T-helper 2 cell treated with Interferon-gamma antibody and Interleukin-4, amounts not matched to agents 5 μg/mL and 100 μg/mL, for 36 hours (primary cell): ENCODE measurements at regions not wholly inside any gene's neighbourhood (a gene's known extent, or its start where the extent isn't known, plus 50 kb on each side); places are given as distances from the start of the nearest gene placed in this dataset.
"Not testable (repeated sequence)": the region's sequence is repeated elsewhere in the genome, so short reads cannot be mapped to it uniquely, and the experiment has no call there.

Experiments used
- DNase-seq: peaks from one replicate; pipeline ENCODE4 v3.0.0; 2021; ENCODE audit warnings: low spot score
- H3K27ac Mint-ChIP-seq: one replicate; pipeline ENCODE4 v1.8.0; 2021; ENCODE audit warnings: mild to moderate bottlenecking, mixed read lengths
- H3K27me3 Mint-ChIP-seq: one replicate; pipeline ENCODE4 v1.8.0; 2021; ENCODE audit warnings: low read depth, mixed read lengths
- H3K36me3 Mint-ChIP-seq: one replicate; pipeline ENCODE4 v1.8.0; 2021; ENCODE audit warnings: low read depth, mixed read lengths
- H3K4me1 Mint-ChIP-seq: one replicate; pipeline ENCODE4 v1.8.0; 2021; ENCODE audit warnings: low read depth, mixed read lengths
- H3K4me3 Mint-ChIP-seq: one replicate; pipeline ENCODE4 v1.8.0; 2022; ENCODE audit warnings: mild to moderate bottlenecking, moderate library complexity, mixed read lengths
- H3K9me3 Mint-ChIP-seq: one replicate; pipeline ENCODE4 v1.8.0; 2021; ENCODE audit warnings: mixed read lengths

DNA sequence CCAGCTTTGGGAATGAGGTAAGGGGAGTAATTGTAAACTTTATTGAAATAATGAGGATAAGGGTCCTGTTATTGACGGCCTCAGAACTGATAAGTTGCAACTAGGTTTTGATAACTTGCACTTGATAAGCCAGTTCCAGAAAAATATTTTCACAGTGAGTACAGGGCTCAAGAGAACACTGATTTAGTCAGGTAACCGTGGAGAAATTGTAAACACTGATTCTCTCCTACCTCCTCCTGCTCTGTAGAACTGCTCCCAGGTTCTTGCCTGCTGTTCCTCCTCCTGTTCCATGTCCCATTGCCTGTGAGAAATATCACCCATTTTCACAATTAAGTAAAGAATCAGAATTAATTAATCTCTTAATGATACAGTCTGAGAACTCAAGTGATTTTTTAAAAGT is 55.0 kb upstream of the CXXC4 start:
- DNase-seq: no peak
- no peaks in the 10 kb centered on the region for H3K27me3 Mint-ChIP-seq
- no peaks in the 10 kb centered on the region for H3K4me1 Mint-ChIP-seq
- no peaks in the 10 kb centered on the region for H3K9me3 Mint-ChIP-seq
- no peaks in the 10 kb centered on the region for H3K36me3 Mint-ChIP-seq
- H3K4me3 Mint-ChIP-seq: no peak overlapping the region
- no peak overlapping the region for H3K27ac Mint-ChIP-seq

DNA sequence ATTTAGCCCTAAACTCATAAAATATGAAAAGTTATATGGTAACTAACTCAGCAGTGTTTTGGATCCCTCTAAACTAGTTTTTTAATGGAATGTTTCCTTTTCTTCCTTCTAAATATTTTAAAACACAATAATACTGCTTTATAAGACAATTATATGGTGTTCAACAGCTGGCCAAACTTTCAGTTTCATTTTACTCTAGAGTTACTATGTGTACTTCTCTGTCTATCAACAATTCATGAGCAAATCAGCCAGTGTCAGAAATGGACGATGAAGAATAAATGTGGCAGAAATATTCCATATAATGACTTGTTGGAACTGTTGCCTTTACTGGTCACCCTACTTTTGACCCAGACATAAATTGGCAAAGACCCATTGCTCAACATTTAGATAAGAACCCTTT is 64.8 kb upstream of the CXXC4 start:
- DNase-seq: no peak
- Mint-ChIP-seq H3K9me3 (no peaks in the 10 kb centered on the region), H3K27me3 (no peaks in the 10 kb centered on the region), H3K4me1 (no peaks in the 10 kb centered on the region), H3K36me3 (no peaks in the 10 kb centered on the region), H3K27ac (no peak overlapping the region), H3K4me3 (no peak overlapping the region)

DNA sequence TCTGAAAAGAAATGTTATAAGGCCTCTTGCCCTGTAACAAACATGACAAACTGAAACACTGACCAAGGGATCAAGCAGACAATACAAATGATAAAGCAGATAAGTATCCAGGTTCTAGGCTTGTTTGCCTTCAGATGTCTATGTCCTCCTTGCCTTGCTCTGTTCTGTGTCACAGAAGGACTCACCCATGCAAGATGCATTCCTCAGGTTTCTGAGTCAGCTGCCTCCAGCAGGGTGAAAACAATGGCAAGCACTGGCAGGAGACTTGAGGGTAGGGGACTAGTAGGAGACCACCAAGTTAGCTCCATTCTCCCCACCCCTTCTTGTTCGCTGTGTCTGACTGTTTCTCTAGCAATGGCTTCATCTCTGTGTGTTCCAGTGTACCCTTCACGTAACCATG is 76.6 kb upstream of the CXXC4 start:
- Mint-ChIP-seq H3K36me3 (no peaks in the 10 kb centered on the region), H3K4me3 (no peak overlapping the region), H3K27me3 (no peaks in the 10 kb centered on the region), H3K4me1 (no peaks in the 10 kb centered on the region), H3K9me3 (no peaks in the 10 kb centered on the region), H3K27ac (no peak overlapping the region)
- DNase-seq: no peak

DNA sequence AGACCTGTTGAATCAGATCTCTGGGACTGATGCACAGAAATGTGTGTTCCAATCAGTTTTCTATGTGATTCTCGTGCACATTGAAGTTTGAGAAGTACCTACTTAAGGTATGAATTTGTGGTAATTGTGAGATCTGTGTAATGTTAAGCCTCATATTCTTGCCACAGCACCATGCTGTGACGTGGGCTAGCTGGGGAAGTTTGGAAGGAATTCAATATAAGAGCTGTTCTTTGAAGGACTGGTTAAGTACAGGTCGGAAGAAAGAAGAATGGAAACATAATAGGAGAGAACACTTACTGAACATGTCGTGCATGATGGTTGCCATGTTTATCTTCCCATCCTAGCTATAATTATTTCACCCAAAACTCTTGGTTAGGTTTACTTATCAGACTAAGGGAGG is 79.7 kb upstream of the CXXC4 start:
- no peak for DNase-seq
- H3K27me3 Mint-ChIP-seq: no peaks in the 10 kb centered on the region
- H3K27ac Mint-ChIP-seq: no peak overlapping the region
- no peak overlapping the region for H3K4me3 Mint-ChIP-seq
- H3K36me3 Mint-ChIP-seq: no peaks in the 10 kb centered on the region
- H3K9me3 Mint-ChIP-seq: no peaks in the 10 kb centered on the region
- H3K4me1 Mint-ChIP-seq: no peaks in the 10 kb centered on the region

DNA sequence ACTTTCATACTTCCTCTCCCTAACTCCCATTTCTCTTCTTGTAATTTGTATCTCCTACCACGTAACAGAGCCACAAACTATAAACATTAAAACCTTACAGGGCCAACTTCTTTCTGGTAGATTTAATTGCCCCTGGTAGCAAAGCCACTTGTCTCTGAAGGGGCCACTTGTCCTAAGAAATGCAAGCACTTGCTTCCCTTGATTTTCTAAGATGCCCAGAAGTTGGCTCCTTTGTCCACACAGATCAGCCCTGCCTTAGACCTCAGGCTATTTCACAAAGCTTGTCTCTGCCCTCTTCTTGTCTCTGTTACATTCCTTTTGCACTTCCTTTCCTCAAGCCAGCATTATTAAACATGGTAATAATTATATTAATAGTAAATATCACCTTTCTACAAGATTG is 80.6 kb upstream of the CXXC4 start:
- Mint-ChIP-seq H3K36me3 (no peaks in the 10 kb centered on the region), H3K27ac (no peak overlapping the region), H3K4me1 (no peaks in the 10 kb centered on the region), H3K9me3 (no peaks in the 10 kb centered on the region), H3K27me3 (no peaks in the 10 kb centered on the region), H3K4me3 (no peak overlapping the region)
- no peak for DNase-seq

DNA sequence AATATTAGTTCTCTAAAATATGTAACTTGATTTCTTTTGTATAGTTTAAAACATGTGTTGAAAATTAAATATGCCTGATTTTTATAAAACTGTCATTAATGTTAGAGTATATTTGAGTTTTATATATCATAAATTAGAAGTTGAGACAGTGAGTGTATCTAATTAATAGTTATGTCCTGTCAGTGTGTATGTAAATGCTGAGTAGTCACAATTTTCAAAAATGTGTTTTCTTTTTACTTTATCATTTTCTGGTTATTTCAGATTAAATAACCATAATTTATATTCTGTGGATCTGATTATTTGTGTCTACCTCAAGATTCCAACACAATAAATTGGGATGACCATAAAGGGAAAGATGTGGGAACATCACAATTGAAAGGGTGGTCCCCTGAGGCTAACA is 82.7 kb upstream of the CXXC4 start:
- Mint-ChIP-seq H3K4me3 (no peak overlapping the region), H3K9me3 (no peaks in the 10 kb centered on the region), H3K27me3 (no peaks in the 10 kb centered on the region)

DNA sequence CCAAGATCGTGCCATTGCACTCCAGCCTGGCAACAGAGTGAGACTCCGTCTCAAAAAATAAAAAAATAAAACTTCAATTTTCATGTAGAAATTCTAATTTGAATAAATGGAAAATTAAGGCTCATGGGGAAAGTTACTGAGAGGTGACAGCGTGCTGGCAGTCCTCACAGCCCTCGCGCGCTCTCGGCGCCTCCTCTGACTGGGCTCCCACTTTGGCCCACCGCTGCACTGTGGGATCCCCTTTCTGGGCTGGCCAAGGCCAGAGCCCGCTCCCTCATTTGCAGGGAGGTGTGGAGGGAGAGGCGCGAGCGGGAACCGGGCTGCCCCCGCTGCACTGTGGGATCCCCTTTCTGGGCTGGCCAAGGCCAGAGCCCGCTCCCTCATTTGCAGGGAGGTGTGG is 86.8 kb upstream of the CXXC4 start:
- not testable (repeated sequence) for H3K4me1 Mint-ChIP-seq, H3K9me3 Mint-ChIP-seq, H3K36me3 Mint-ChIP-seq, H3K4me3 Mint-ChIP-seq, DNase-seq, H3K27me3 Mint-ChIP-seq, H3K27ac Mint-ChIP-seq

More for the DNA sequence above, 82.7 kb upstream of the CXXC4 start:
- Mint-ChIP-seq H3K36me3 (no peaks in the 10 kb centered on the region), H3K27ac (no peak overlapping the region), H3K4me1 (no peaks in the 10 kb centered on the region)
- DNase-seq: no peak

DNA sequence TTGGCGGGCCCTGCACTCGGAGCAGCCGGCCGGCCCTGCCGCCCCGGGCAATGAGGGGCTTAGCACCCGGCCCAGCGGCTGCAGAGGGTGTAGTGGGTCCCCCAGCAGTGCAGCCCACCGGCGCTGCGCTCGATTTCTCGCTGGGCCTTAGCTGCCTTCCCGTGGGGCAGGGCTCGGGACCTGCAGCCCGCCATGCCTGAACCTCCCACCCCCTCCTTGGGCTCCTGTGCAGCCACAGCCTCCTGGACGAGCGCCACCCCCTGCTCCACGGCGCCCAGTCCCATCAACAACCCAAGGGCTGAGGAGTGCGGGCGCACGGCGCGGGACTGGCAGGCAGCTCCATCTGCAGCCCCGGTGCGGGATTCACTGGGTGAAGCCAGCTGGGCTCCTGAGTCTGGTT is 87.4 kb upstream of the CXXC4 start:
- not testable (repeated sequence) for H3K27ac Mint-ChIP-seq, H3K4me1 Mint-ChIP-seq, H3K4me3 Mint-ChIP-seq

DNA sequence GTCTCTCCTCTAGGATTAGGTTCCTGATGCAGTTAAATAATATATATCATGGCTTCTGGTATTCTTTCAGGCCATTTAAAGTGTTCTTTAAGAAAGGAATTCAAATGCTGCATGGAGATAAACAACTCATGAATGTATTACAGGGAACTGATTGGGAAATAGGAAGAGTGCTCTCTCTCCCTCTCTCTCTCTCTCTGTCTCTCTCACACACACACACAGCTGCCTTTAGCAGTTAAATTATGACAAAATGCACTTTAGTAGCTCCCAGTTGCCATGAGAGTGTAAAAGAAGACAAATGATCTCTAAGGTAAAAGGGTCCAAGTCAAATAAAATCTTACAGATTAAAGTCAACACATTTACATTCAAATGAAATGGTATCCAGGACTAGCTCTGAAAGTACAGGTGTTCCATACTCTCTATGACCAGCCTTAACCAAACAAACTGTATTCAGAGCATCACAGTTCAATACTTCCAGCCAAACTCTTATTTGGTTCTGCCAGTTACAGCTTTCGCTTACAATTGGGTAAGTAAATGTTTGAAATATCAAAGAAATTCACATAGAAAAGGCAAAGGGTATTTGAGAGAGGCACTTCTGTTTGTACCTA is 94.7 kb upstream of the CXXC4 start:
- Mint-ChIP-seq H3K4me3 (no peak overlapping the region), H3K27ac (no peak overlapping the region), H3K36me3 (no peaks in the 10 kb centered on the region), H3K27me3 (no peaks in the 10 kb centered on the region), H3K9me3 (no peaks in the 10 kb centered on the region), H3K4me1 (no peaks in the 10 kb centered on the region)
- DNase-seq: no peak

More for the DNA sequence above, 87.4 kb upstream of the CXXC4 start:
- H3K36me3 Mint-ChIP-seq, H3K27me3 Mint-ChIP-seq, H3K9me3 Mint-ChIP-seq, DNase-seq: not testable (repeated sequence)

DNA sequence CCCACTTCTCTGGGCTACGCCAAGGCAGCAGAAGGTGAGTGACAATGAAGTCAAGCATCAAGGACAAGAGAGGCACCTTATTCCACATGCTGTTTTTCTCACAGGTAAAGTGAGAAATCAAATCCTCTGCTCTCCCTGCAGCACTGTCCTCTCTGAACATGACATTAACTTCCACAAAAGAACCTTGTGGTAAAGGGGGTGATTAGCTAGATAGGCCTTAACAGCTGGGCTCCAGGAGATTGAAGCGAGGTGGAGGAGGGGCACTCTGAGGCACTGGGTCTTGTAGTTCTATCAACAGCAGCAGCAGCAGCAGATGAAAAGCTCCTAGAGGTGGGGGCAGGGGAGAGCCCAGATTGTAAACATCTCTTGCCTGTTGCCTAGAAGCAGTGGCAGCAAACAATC is 96.8 kb upstream of the CXXC4 start:
- Mint-ChIP-seq H3K27me3 (no peaks in the 10 kb centered on the region), H3K9me3 (no peaks in the 10 kb centered on the region), H3K4me1 (no peaks in the 10 kb centered on the region), H3K36me3 (no peaks in the 10 kb centered on the region), H3K27ac (no peak overlapping the region), H3K4me3 (no peak overlapping the region)
- DNase-seq: no peak

DNA sequence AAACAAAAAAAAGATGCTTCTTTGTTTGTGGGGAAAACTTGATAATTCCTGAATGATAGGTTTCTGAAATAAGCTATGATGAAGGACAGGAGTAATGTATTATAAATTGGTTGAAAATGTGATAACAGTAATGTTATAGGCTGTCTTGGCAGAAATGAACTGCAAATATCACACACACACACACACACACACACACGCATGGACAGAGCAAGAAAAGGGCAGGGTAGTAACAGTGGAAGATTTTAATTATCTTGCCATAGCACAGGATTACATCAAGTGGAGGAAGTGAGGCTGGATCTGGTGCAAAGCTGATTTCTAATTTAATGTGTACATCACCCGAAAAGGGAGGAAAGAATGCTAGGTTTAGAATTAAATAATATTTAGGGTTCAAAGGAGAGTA is 97.5 kb upstream of the CXXC4 start:
- no peak overlapping the region for H3K27ac Mint-ChIP-seq
- H3K4me1 Mint-ChIP-seq: no peaks in the 10 kb centered on the region
- H3K36me3 Mint-ChIP-seq: no peaks in the 10 kb centered on the region
- no peaks in the 10 kb centered on the region for H3K9me3 Mint-ChIP-seq
- H3K4me3 Mint-ChIP-seq: no peak overlapping the region
- H3K27me3 Mint-ChIP-seq: no peaks in the 10 kb centered on the region
- DNase-seq: no peak

DNA sequence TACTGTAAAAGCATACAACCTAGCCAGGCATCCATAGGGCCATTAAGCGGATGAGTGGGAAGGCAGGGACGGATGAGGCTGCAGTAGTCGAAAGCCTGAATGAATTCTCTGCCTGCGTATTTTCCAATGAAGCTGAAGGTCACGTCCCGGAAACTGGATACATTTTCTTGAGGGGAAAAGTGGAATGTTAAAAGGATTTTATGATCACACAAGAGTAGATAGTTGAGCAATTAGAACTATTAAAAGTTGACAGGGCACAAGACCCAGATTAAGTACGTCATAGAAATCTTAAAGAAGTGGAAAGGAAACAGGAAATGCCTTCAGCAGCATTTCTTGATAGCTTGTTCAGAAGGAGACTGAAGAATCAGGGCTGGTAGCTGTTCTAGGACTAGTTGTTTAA is 98.3 kb upstream of the CXXC4 start:
- H3K4me1 Mint-ChIP-seq: no peaks in the 10 kb centered on the region
- H3K4me3 Mint-ChIP-seq: no peak overlapping the region
- no peaks in the 10 kb centered on the region for H3K36me3 Mint-ChIP-seq
- no peaks in the 10 kb centered on the region for H3K9me3 Mint-ChIP-seq
- no peak for DNase-seq
- no peak overlapping the region for H3K27ac Mint-ChIP-seq
- no peaks in the 10 kb centered on the region for H3K27me3 Mint-ChIP-seq

DNA sequence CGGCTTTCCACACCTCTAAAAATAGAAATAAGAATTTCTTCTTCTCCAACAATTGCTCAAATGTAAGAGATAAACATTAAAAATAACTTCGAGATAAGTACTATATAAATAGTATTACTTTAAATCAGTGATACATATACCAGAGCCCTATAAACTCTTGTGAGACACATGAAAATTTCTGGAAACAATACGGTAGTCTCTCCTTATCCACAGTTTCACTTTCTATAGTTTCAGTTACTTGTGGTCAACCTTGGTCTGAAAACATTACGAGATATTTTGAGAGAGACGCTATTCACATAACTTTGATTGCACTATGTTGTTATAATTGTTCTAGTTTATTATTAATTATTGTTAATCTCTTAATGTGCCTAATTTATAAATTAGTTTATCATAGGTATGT is 101.5 kb upstream of the CXXC4 start:
- Mint-ChIP-seq H3K27ac (no peak overlapping the region), H3K4me1 (no peaks in the 10 kb centered on the region), H3K36me3 (no peaks in the 10 kb centered on the region), H3K9me3 (no peaks in the 10 kb centered on the region), H3K4me3 (no peak overlapping the region), H3K27me3 (no peaks in the 10 kb centered on the region)
- DNase-seq: no peak

DNA sequence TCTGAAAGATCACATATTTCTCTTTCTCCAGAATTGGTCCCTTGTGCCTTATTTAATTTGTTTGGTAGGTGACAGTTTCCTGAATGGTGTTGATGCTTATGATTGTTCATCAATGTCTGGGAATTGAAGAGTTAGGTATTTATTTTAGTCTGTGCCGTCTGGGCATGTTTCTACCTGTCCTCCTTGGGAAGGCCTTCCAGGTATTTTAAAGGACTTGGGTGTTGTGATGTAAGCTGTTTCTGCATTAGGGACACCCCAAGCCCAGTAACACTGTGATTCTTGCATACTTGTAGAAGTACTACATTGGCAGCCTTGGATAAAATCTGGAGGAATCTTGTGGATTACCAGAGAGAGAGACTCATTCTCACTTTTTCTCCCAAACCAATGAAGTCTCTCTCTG is 120.8 kb upstream of the CXXC4 start:
- Mint-ChIP-seq H3K36me3 (no peaks in the 10 kb centered on the region), H3K27me3 (no peaks in the 10 kb centered on the region), H3K27ac (no peak overlapping the region), H3K9me3 (peaks cover 4% of the 10 kb centered on the region), H3K4me3 (no peak overlapping the region), H3K4me1 (no peaks in the 10 kb centered on the region)
- DNase-seq: no peak

DNA sequence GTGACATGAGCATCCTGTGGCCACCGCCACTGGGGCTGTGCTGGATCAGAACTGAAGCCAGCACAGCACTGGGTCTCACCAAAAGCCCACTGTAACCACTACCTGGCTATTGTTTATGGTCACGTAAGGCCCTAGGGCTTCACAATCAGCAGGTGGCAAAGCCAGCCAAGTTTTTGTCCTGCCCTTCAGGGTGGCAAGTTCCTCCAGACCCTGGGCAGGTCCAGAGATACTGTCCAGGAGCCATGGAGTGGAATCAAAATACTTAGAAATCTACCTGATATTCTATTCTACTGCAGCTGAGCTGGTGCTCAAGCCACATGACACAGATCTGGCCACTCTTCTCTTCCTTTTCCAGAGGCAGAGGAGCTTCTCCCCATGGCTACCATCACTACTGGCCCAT is 121.2 kb upstream of the CXXC4 start:
- Mint-ChIP-seq H3K36me3 (no peaks in the 10 kb centered on the region), H3K4me3 (no peak overlapping the region), H3K27me3 (no peaks in the 10 kb centered on the region)

More for the DNA sequence above, 121.2 kb upstream of the CXXC4 start:
- Mint-ChIP-seq H3K9me3 (peaks cover 4% of the 10 kb centered on the region), H3K4me1 (no peaks in the 10 kb centered on the region), H3K27ac (no peak overlapping the region)
- no peak for DNase-seq
